Stimulated activated CD8-positive, alpha-beta memory T cell treated with anti-CD3 and anti-CD28 coated beads, Interleukin-7, amount 100 ng/mL, for 1 hour (primary cell): ENCODE measurements at regions not wholly inside any gene's neighbourhood (a gene's known extent, or its start where the extent isn't known, plus 50 kb on each side); places are given as distances from the start of the nearest gene placed in this dataset.
"Not testable (repeated sequence)": the region's sequence is repeated elsewhere in the genome, so short reads cannot be mapped to it uniquely, and the experiment has no call there.

ENCODE experiments used
- DNase-seq, 2 donors: peaks; one replicate each; pipeline ENCODE4 v3.0.0-alpha.2; 2020; ENCODE audit warnings: low read depth in 2 of 2

DNA sequence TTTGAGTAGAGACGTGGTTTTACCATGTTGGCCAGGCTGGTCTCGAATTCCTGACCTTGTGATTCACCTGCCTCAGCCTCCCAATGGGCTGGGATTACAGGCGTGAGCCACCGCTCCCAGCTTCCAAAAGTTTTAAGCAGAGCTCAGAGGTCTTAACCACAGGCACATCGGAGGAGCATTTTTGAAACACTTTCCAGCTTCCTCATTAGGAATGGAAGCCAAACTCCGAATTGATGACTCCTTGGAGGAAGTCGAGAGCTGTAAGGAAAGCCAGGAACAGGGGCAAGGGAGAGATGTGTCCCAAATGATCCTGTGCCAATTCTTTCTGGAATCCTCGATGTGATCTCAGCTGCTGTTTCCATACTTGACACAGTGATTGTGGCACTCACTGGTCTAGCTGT, 56.2 kb upstream of the CCZ1B start:
- not testable (repeated sequence) for DNase-seq

DNA sequence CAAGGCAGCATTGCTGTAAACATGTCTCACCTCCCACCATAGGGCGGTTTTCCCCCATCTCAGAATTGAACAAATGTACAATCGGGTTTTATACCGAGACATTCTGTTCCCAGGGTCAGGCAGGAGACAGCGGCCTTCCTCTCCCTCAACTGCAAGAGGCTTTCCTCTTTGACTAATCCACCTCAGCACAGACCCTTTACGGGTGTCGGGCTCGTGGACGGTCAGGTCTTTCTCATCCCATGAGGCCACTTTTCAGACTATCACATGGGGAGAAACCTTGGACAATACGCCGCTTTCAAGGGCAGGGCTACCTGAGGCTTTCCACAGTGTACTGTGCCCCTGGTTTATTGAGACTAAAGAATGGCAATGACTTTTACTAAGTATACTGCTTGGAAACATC, 57.7 kb upstream of the CCZ1B start:
- DNase-seq = not testable (repeated sequence)

DNA sequence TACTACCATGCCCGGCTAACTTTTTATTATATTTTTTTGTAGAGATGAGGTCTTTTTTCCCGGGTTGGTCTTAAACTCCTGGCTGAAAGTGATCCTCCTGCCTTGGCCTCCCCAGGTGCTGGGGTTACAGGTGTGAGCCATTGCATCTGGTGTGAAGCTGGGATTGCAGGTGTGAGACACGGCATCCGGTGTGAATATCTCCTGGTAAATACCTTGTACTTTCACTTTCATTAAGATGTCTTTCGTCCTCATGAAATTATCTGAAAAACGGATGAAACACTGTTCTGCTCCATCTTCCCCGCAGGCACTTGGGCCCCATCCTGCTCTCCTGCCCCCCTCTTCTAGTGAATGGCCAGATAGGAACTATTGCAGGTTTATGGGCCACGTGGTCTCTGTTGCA, 60.1 kb upstream of the CCZ1B start:
- no peak for DNase-seq

DNA sequence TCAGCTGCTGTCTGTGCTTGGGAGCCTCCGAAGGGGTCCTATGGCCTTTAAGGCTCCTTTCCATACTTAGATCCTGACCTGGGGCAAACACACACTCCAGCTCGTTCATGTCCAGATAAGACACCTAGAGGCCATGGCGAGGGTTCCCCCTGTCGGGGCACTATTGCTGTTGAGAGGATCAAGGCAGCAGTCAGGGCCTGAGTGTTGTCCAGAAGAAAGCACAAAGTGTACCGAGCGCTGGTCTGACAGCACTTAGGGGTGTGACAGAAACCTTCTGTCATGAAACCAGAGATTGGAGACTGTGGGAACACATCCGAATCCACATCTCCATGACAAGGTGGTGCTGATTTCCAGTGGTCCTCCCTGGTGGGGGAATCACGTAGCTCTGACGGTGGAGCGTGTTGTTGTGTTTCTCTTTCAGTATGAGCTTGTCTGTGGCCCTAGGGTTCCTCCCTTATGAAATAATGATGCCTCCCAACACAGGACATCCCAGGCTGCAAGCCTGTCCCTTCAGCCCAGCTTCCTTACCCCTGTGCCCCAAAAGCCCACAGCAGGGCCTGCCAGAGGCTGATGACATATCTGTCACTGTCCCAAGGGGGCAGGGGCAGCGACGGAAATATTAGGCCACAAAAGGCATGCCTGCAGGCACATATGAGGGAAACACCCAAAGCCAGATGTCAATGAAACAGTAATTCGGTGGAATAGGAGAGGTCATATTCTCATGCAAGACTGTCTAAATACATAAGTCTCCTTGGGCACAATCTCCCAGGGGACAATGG, 62.4 kb upstream of the CCZ1B start:
- DNase-seq = not testable (repeated sequence)

DNA sequence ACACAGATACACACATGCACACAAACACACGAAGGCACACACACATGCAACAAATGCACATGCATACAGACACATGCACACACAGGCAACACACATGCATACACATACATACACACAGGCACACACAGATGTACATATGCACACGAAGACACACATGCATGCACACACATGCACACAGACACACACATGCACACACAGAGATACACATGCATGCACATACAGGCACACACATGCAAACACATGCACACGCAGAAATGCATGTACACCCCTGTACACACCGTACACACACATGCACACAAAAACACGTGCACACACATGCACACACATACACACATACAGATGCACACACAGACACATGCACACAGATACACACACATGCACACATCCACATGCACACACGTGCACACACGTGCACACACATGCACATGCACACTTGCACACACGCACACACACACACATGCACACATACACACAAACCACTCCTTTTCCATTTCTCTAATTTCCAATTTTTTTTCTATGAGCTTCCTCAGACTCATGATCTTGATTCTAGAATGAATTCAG, 63.3 kb upstream of the CCZ1B start:
- DNase-seq = no peak

DNA sequence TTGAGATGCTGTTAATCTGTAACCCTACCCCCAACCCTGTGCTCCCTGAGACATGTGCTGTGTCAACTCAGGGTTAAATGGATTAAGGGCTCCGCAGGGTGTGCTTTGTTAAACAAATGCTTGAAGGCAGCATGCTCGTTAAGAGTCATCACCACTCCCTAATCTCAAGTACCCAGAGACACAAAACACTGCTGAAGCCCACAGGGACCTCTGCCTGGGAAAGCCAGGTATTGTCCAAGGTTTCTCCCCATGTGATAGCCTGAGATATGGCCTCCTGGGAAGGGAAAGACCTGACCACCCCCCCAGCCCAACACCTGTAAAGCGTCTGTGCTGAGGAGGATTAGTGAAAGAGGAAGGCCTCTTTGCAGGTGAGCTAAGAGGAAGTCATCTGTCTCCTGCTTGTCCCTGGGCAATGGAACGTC, 76.0 kb upstream of the CCZ1B start:
- DNase-seq = not testable (repeated sequence)

DNA sequence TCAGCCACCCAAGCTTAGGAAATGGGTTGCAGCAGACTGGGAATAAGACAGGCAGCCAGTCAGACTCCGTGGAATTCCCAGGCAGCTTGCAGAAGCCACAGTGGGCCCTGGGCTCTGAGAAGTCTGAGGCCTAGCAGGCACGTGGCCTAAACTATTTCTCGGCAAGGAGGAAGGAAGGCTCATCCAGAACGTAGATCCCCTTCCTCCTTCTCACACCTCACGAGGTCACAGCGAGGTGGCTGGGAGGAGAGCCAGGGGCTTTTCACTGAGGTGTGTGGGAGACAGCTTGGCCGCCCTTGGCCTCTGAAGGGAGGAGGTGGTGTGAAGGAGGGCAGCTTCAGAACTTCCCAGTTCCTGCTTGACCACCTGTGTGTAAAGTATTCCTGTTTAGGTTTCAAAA, 77.2 kb upstream of the CCZ1B start:
- not testable (repeated sequence) for DNase-seq

DNA sequence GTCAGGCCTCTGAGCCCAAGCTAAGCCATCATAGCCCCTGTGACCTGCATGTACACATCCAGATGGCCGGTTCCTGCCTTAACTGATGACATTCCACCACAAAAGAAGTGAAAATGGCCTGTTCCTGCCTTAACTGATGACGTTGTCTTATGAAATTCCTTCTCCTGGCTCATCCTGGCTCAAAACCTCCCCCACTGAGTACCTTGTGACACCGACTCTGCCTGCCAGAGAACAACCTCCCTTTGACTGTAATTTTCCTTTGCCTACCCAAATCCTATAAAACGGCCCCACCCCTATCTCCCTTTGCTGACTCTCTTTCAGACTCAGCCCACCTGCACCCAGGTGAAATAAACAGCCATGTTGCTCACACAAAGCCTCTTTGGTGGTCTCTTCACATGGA, 77.7 kb upstream of the CCZ1B start:
- not testable (repeated sequence) for DNase-seq

DNA sequence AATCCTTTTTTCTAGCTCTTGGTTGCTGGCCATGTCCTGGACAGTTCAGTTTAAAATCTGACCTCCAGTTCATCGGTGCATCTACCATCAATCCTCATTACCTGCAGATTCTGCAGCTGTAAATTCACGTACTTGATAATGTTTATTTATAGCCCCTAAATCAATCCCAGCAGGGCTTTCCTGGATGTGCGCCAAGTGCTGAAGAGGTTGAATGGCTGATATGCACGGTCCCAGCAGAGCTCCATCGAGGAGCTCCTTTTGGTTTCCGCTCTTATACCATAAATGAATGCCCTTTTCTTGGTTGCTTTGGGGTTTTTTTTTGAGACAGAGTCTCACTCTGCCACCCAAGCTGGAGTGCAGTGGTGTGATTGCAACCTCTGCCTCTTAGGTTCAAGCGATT, 91.2 kb upstream of the CCZ1B start:
- no peak for DNase-seq

DNA sequence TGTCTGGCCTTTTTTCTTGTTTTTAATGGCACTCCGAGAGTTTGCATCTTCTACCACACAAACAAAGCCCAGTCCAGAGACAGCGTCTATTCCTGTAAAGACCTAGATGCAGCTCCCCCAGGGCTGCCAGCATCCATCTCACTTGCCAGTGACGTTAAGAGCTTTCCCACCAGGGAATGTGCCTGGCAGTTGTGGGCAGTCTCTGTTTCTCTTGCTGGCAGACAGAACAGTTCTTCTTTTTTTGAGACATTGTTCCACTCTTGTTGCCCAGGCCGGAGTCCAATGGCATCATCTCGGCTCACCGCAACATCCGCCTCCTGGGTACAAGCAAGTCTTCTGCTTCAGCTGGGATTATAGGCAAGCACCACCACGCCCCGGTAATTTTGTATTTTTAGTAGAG, 93.1 kb upstream of the CCZ1B start:
- not testable (repeated sequence) for DNase-seq

DNA sequence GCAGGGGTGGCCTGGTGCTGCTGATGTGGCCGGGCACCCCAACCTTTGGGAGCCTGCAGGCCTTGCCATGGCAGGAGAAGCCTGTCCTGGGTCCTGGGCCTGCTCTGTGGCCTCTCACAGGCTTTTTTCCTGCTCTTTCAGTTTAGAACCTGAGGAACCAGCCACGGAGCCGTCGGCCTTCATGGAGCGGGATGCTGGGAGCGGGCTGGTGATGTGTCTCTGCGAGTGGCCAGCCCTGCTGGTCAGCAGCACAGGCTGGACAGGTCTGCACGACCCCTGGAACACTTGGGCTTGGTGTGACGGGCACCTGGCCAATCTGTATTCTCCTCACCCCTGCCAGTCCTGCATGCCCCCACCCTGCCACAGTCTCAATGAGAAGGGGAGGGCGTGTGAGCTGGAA, 98.4 kb upstream of the CCZ1B start:
- DNase-seq = not testable (repeated sequence)

DNA sequence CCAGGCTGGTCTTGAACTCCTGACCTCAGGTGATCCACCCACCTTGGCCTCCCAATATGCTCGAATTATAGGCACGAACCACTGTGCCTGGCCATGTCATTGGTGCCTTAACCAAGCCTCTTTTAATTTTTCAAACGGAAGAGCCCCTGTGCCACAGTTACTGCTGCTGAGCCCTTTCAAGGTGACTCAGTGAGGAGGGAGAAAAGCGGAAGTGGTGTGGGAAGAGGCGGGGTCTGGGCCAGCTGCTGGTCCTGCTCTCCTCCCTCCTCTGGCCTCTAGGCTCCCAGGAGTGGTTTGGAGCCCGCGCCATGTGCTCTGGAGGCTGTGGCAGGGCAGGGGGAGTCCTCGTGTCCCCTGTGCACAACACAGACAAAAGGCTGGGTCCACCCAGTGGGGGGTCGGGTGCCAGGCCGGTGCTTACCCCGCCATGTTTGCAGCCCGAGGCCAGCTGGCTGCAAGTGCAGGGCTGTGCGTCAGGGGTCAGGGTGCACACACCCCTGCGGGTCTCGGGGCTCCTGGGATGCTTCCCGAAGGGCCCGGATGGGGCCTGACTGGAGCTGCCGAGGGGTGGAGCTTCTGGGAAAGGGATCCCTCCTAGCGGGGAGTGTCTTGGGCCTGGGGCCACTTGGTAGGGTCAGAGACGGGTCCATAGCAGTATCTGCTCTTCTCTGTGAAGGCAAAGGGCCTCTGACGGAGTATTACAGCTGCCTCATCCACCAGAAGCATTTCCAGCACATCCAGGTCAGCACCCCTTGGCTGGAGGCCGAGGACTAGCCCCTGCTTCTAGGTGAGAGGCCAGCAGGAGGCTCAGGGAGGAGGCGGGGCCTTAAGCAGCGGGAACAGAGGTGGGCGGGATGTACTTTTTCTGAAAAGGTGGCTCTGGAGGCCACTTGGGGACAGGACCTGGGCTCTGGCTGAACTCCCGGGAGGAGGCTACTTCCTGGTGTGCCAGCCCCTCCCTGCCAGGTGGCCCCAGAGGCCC, 100.4 kb upstream of the CCZ1B start:
- DNase-seq = not testable (repeated sequence)

DNA sequence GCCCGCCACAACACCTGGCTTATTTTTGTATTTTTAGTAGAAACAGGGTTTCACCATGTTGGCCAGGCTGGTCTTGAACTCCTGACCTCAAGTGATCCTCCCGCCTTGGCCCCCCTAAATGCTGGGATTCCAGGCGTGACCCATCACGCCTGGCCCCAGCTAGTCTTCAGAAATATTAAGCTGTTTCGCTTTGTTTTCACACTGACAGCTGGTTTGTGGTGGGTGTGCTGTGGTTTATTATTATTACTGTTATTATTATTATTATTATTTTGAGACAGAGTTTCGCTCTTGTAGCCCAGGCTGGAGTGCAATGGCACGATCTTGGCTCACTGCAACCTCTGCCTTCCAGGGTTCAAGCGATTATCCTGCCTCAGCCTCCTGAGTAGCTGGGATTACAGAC, 101.6 kb upstream of the CCZ1B start:
- not testable (repeated sequence) for DNase-seq

DNA sequence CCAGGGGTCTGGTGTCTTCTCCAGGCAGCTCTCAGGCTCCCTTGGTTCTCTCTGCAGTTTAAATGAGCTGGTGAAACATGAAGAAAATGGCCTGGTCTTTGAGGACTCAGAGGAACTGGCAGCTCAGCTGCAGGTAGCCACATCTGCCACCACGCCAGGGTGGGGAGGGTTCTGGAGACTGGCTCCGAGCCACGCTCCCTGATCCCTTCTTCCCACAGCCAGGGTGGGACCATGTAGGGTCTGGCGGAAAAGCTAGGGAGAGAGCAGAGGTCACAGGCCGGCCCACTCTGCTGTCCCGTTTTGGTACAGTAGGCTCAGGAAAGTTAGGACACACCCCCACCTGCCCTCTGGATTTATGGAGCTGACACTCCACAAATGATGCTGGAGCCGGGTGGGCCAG, 103.5 kb upstream of the CCZ1B start:
- DNase-seq = not testable (repeated sequence)

DNA sequence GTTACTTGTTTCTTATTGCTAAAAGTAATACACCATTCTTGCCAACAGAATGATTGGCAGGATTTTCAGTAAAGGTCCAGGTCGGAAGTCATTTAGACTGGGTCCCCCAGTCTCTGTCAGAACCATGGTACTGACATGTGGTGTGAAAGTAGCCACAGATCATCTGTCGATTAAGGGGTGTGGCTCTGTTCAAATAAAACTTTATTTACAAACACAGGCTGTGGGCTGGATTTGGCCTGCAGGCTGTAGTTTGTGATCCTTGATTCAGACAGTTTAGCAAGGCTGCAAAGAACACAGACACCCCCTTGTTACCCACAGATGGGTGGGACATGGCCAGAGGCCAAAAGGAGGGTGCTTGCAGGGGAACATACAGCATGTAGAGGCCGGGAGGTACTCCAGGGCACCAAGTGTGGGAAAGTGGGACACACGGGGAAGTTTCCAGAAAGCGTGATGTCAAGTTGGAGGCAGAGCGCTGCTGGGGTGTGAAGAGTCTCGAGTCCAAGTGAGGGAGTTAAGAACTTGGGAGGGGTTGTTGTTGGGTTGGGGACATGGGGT, 104.1 kb upstream of the CCZ1B start:
- DNase-seq = not testable (repeated sequence)

DNA sequence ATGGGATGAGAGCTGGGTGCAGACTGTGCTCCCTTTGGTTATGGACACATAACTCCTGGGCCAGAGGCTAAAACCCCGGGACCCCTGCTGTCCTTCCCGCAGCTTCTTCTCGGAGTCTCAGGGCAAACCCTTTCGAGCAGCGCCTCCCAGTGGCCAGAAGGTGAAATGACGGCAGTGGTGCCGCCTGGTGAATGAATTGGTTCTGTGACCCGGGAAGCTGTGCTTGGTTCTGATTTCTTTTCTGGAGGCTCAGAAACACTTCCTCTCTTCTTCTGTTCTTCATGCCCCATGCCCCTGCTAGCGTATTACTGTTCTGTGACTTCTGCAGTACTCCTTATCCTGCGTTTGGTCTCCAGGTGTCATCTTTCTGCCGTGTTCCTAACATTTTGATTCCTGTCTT, 104.7 kb upstream of the CCZ1B start:
- DNase-seq = not testable (repeated sequence)

DNA sequence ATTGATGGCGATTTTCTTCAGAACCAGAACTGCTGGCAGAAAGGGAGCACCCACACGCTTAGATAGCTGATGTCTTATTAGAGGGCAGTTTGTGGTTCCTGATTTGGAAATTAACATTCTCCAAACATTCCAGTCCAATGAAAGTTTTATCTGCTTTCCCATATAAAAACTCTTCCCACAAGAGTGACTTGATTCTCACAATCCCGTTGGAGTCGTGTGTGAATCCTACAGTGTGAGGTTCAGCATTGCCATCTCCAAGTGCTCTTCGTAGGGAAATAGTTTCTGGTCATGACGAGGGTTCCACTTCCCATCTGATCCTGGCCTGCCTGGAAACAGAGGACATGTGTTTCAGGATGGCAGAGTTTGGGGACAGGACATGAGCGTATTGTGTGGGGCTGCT, 105.4 kb upstream of the CCZ1B start:
- not testable (repeated sequence) for DNase-seq

DNA sequence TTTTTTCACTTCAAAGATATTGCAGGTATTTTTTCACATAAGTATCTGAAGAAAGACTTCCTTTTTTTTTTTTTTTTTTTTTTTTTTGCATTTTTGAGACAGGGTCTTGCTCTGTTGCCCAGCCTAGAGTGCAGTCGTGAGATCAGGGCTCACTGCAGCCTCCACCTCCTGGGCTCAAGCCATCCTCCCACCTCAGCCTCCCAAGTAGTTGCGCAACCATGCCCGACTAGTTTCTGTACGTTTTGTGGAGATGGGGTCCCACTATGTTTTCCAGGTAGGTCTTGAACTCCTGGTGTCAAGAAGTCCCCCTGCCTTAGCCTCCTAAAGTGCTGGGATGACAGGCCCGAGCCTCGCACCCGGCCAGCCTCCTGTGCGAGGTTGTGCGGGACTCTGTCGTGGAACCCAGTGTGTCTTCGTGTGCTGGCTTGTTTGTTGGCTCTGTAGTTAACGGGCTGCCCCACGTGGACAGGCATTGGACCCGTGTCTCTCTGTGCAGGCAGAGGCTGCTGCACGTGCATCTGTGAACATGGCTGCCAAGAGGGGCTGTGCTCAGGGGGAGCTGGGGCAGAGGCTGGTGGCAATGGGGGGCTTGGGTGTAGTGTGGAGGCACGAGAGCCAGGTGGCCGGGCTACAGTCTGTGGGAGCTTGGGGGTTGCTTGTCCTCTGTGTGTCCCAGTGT, 108.0 kb upstream of the CCZ1B start:
- DNase-seq = not testable (repeated sequence)

DNA sequence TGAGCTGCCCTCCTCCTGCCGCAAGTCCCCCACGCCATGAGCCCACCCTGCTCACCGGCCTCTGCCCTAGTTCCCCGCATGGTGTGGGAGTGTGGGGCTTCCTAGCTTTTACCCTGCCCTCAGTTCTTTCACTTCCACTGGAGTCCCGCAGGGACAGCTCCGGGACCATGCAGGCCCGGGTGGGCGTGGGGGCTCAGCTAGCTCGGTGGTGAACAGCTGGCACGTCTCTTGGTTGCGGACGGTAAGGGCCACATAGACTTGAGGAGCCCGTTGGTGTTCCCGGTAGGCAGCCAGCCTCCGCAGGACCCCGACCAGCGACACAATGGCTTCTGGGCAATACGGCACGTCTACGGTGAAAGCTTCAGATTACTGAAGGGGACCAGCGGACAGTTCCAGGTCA, 108.9 kb upstream of the CCZ1B start:
- DNase-seq = no peak

DNA sequence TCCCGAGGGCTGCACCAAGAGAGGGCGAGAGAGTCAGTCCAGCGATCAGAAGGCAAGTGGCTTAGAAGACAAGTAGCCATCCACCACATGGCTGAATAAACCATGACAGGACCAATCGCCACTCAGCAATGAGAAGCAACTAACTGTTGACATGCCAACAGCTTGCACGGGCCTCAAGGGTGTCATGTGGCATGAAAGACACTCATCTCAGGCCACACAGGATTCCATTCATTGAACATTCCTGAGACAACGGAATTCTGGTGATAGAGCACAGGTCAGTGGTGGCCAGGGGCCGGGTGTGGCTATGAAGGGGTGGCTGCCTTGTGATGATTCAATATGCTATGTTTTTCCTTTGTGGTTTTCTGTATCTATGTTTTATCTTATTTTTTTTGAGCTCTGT, 110.6 kb upstream of the CCZ1B start:
- DNase-seq = not testable (repeated sequence)

DNA sequence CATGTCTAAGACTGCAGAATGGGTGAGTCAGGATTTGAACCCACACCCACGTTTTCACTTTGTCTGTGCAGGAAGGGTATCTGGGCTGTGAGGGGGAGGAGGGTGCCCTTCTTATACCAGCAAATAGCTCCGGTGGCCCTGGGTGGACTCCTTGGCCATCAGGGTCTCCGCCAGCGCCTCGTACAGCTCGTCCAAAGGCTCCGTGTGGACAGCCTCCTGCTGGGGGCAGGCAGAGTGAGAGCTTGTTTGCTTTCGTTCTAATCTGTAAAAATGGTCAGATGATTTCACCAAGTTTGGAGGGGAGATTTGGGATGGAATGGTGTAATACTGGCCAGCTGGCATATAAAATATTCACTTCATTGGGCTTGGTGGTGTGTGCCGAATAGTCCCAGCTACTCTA, 111.7 kb upstream of the CCZ1B start:
- DNase-seq = not testable (repeated sequence)
